Endothelial cell of umbilical vein (primary cell): ENCODE measurements at regions not wholly inside any gene's neighbourhood (a gene's known extent, or its start where the extent isn't known, plus 50 kb on each side); places are given as distances from the start of the nearest gene placed in this dataset.

Experiments used
- BruUV-seq: library from RNA; stranded (reverse); fragments of 400-500 nt; replicated peaks from 2 replicates; lab custom pipeline; 2021; lab: Mats Ljungman, UMichigan
- CTCF ChIA-PET: fragments of 300-600, 350-600 bp; sonication (Branson Sonifier 250); formaldehyde crosslinking; loops from one replicate; lab custom pipeline; 2021; ENCODE audit warnings: antibody characterized with exemption, inconsistent platforms; lab: Charles Lee
- POLR2A ChIA-PET: fragments of 300-600, 350-600 bp; sonication (Branson Sonifier 250); formaldehyde crosslinking; loops from one replicate; lab custom pipeline; 2021; ENCODE audit warnings: antibody characterized with exemption, inconsistent platforms; lab: Charles Lee
- DNase-seq: peaks from one replicate; pipeline ENCODE4 v3.0.0-alpha.2; 2011; ENCODE audit warnings: low read depth, low spot score
- FAIRE-seq: peaks from 2 replicates; lab custom pipeline; 2011; peaks lifted over from hg19 to GRCh38; lab: Jason Lieb, UNC
- H2AFZ ChIP-seq: 2 replicates; pipeline ENCODE4 v1.6.0; 2012; ENCODE audit warnings: low read depth, low read length, control low read depth, inconsistent platforms
- H3K27ac ChIP-seq: 2 replicates; pipeline ENCODE4 v1.5.1; 2011; ENCODE audit warnings: low read depth, mild to moderate bottlenecking, control low read depth, low read length, moderate library complexity; ENCODE audit not compliant: insufficient read depth
- H3K27me3 ChIP-seq, 2 experiments: 2 replicates each; pipeline versions ENCODE4 v1.6.0 to v1.6.1; 2011; ENCODE audit warnings: low read length in 2 of 2, mixed read lengths in 1 of 2; ENCODE audit not compliant: control insufficient read depth in 2 of 2, insufficient read depth in 2 of 2
- H3K36me3 ChIP-seq, 2 experiments: 2 replicates in 1 of 2; 3 replicates in 1 of 2; pipeline ENCODE4 v1.5.1; 2011; ENCODE audit warnings: low read length in 2 of 2, mild to moderate bottlenecking in 1 of 2, moderate library complexity in 1 of 2; ENCODE audit not compliant: control insufficient read depth in 2 of 2, insufficient read depth in 2 of 2; ENCODE audit errors: extremely low read depth in 1 of 2
- H3K4me1 ChIP-seq: 3 replicates; pipeline ENCODE4 v1.5.1; 2011; ENCODE audit warnings: mild to moderate bottlenecking, low read length; ENCODE audit not compliant: control insufficient read depth, insufficient read depth; ENCODE audit errors: extremely low read depth
- H3K4me2 ChIP-seq: 2 replicates; pipeline ENCODE4 v1.6.1; 2011; ENCODE audit warnings: low read length, control low read depth, mixed read lengths; ENCODE audit not compliant: insufficient read depth
- H3K4me3 ChIP-seq, 3 experiments: fragments of 200-600 bp in 1 of 3; sonication (generic), shearing (Covaris generic) in 1 of 3; replicated peaks in 1 of 3; 2 replicates each; pipeline ENCODE4 v1.5.1; 2011 to 2016; ENCODE audit warnings: control low read depth in 3 of 3, low read length in 3 of 3, mild to moderate bottlenecking in 2 of 3, inconsistent platforms in 1 of 3, low read depth in 1 of 3, moderate library complexity in 1 of 3; ENCODE audit not compliant: insufficient read depth in 1 of 3
- H3K79me2 ChIP-seq: 2 replicates; pipeline ENCODE4 v1.6.0; 2012; ENCODE audit warnings: low read length, inconsistent platforms; ENCODE audit not compliant: control insufficient read depth, insufficient read depth
- H3K9ac ChIP-seq: replicated peaks from 2 replicates; pipeline ENCODE3; 2011; ENCODE audit warnings: low read length, control low read depth; ENCODE audit not compliant: insufficient read depth; ENCODE audit errors: extremely low read depth
- H3K9me1 ChIP-seq: replicated peaks from 3 replicates; pipeline ENCODE4 v1.6.0; 2011; ENCODE audit warnings: mild to moderate bottlenecking, low read length; ENCODE audit not compliant: control insufficient read depth, insufficient read depth; ENCODE audit errors: extremely low read depth
- H3K9me3 ChIP-seq: replicated peaks from 2 replicates; pipeline ENCODE4 v1.5.1; 2012; ENCODE audit warnings: low read length, inconsistent platforms; ENCODE audit not compliant: control insufficient read depth, insufficient read depth
- H4K20me1 ChIP-seq: replicated peaks from 2 replicates; pipeline ENCODE3; 2011; ENCODE audit warnings: mild to moderate bottlenecking, low read length; ENCODE audit not compliant: control insufficient read depth, insufficient read depth; ENCODE audit errors: extremely low read depth
- EZH2 ChIP-seq: IDR thresholded peaks from 2 replicates; pipeline ENCODE4 v1.6.1; 2012; ENCODE audit warnings: borderline replicate concordance, low read depth, mild to moderate bottlenecking, moderate library complexity, low read length, inconsistent platforms; ENCODE audit not compliant: severe bottlenecking
- FOS ChIP-seq: IDR thresholded peaks from 2 replicates; pipeline ENCODE4 v1.6.1; 2011; ENCODE audit warnings: mild to moderate bottlenecking, low read length, moderate library complexity, borderline replicate concordance; ENCODE audit not compliant: insufficient read depth
- GATA2 ChIP-seq: IDR thresholded peaks from 2 replicates; pipeline ENCODE4 v1.7.0; 2011; ENCODE audit warnings: low read depth, mild to moderate bottlenecking, moderate library complexity, mixed read lengths, low read length; ENCODE audit not compliant: insufficient read length, insufficient read depth
- JUN ChIP-seq: IDR thresholded peaks from 2 replicates; pipeline ENCODE4 v1.6.1; 2011; ENCODE audit warnings: borderline replicate concordance, low read depth; ENCODE audit not compliant: insufficient read length, insufficient read depth
- MAX ChIP-seq: IDR thresholded peaks from 2 replicates; pipeline ENCODE4 v1.6.1; 2011; ENCODE audit not compliant: insufficient read depth, insufficient read length
- MYC ChIP-seq: IDR thresholded peaks from one replicate; pipeline ENCODE4 v1.6.1; 2011; ENCODE audit warnings: mild to moderate bottlenecking, low read depth, low read length
- POLR2A ChIP-seq: IDR thresholded peaks from 2 replicates; pipeline ENCODE4 v1.6.1; 2012; ENCODE audit warnings: low read depth, mild to moderate bottlenecking, control low read depth, low read length
- POLR2AphosphoS5 ChIP-seq: IDR thresholded peaks from 2 replicates; pipeline ENCODE4 v1.6.1; 2012; ENCODE audit warnings: low read depth, mild to moderate bottlenecking, control low read depth, low read length, moderate library complexity; ENCODE audit not compliant: insufficient read depth
- dilution Hi-C: fragments of 300-500 bp; cut with MboI; formaldehyde crosslinking; loops from one replicate; pipeline ENCODE4 v1.15.0; 2019; ENCODE audit warnings: low sequenced_read_pairs; ENCODE audit not compliant: extremely low pct_ligation_motif_present
- intact Hi-C: fragments of 100-400 bp; cut with micrococcal nuclease; formaldehyde crosslinking; loops from one replicate; pipeline ENCODE4 v1.10.0; 2022
- TF ChIP-seq, protein P1 (sequence below), 2 donors: IDR thresholded peaks; 1 replicate in 1 of 2; 2 replicates in 1 of 2; pipeline ENCODE4 v1.5.1; 2011; ENCODE audit warnings: low read length in 2 of 2, mild to moderate bottlenecking in 2 of 2, moderate library complexity in 2 of 2, control low read depth in 1 of 2, inconsistent platforms in 1 of 2, low read depth in 1 of 2; ENCODE audit not compliant: insufficient read depth in 1 of 2; ENCODE audit errors: extremely low read depth in 1 of 2

GRCh38 chr18:4551001-4551360, 95.9 kb upstream of the DLGAP1 start:
- no peaks in the 10 kb centered on the region for H3K79me2 ChIP-seq
- POLR2A ChIA-PET, result no interaction called here

More at GRCh38 chr18:4551001-4551360, 95.9 kb upstream of the DLGAP1 start:
- H3K27ac ChIP-seq, result no peak overlapping the region
- no peaks in the 10 kb centered on the region for H3K4me1 ChIP-seq
- H3K4me3 ChIP-seq, result no peak overlapping the region
- H2AFZ ChIP-seq, result no peak overlapping the region
- DNase-seq, result no peak
- H3K9ac ChIP-seq, result no peak overlapping the region
- no peak for FAIRE-seq
- BruUV-seq, result no TSS peak
- peaks cover 2% of the 10 kb centered on the region for H3K9me3 ChIP-seq
- no peaks in the 10 kb centered on the region for H3K9me1 ChIP-seq
- intact Hi-C loops, result no loop called here
- H3K27me3 ChIP-seq, result no peaks in the 10 kb centered on the region
- dilution Hi-C loops, result no loop called here
- H3K4me2 ChIP-seq, result no peak overlapping the region
- CTCF ChIA-PET, result no interaction called here
- H3K36me3 ChIP-seq, result no peaks in the 10 kb centered on the region
- TF ChIP-seq JUN (no peak), GATA2 (no peak), MAX (no peak), MYC (no peak), EZH2 (no peak), POLR2A (no peak), POLR2AphosphoS5 (no peak), FOS (no peak)
- TF ChIP-seq, protein P1, sequence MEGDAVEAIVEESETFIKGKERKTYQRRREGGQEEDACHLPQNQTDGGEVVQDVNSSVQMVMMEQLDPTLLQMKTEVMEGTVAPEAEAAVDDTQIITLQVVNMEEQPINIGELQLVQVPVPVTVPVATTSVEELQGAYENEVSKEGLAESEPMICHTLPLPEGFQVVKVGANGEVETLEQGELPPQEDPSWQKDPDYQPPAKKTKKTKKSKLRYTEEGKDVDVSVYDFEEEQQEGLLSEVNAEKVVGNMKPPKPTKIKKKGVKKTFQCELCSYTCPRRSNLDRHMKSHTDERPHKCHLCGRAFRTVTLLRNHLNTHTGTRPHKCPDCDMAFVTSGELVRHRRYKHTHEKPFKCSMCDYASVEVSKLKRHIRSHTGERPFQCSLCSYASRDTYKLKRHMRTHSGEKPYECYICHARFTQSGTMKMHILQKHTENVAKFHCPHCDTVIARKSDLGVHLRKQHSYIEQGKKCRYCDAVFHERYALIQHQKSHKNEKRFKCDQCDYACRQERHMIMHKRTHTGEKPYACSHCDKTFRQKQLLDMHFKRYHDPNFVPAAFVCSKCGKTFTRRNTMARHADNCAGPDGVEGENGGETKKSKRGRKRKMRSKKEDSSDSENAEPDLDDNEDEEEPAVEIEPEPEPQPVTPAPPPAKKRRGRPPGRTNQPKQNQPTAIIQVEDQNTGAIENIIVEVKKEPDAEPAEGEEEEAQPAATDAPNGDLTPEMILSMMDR (IDR thresholded peaks at IDR 0.05; ENCODE audit: extremely low read depth in 1 of 2, insufficient read depth in 1 of 2, low read depth in 1 of 2, low read length in 2 of 2), result no peak
- H4K20me1 ChIP-seq, result no peaks in the 10 kb centered on the region
